ENCODE measurements at regions not wholly inside any gene's neighbourhood (a gene's known extent, or its start where the extent isn't known, plus 50 kb on each side); places are given as distances from the start of the nearest gene placed in this dataset.
A peak's percentile ranks its signal among the peaks of the same experiment; 100 is the strongest.
"Not testable (repeated sequence)": the region's sequence is repeated elsewhere in the genome, so short reads cannot be mapped to it uniquely, and the experiment has no call there.

DNA sequence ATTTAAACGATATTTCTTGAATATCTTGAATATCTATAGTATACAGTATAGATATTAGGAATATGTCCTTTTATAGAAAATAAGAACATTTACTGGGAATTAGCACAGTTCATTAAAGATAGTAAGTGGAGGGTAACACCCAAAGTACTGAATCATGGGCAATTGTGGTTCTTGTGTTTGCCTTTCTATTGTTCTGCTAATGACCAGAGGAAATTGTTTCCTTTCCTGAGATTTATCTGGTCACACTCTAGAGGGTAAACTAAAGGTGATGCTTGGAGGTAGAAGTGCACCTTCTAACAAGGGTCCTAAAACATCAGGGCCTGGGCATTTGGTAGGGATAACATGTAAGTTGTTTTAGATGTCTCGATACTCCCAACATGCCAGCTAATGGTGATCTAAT lies 241.3 kb upstream of the SFRP2 start:
- no peak for DNase-seq

DNA sequence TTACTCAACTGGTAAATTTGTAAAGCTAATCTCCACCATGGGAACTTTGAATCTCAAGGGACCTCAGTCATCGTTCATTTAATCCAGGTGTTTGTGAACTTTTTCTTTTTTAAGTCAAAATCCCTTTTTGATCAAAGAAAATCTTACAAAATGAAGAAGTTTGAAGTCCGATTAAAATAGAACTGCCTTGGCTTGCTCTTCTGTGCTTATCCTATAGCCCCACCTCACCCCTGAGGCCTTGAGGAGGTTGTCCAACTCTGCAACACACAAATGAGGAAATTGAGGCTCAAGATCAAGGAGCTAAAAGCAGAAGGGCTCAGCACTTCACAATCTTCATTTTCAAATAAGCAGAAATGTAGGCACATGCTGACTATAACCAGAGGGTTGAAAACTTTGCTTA lies 240.3 kb upstream of the SFRP2 start:
- DNase-seq: no peak

DNA sequence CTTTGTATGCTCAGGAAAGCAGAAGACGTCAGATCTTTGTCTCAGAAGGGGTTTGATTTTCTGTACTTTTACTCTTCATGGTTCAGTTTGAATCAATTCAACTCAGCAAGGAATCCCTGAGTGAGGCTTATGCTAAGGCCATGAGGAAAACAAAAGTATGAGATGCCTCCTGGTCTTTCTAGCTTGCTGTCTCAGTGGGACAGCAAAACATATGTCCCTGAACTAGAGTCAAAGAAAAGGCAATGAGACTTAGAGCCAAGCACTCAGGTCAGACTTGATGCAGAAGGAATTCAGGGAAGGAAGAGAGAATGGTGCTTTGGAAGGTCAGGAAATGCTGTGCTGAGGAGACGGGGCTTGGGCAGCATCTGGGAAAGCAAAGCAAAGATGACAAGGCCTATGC lies 236.2 kb upstream of the SFRP2 start:
- DNase-seq: no peak

DNA sequence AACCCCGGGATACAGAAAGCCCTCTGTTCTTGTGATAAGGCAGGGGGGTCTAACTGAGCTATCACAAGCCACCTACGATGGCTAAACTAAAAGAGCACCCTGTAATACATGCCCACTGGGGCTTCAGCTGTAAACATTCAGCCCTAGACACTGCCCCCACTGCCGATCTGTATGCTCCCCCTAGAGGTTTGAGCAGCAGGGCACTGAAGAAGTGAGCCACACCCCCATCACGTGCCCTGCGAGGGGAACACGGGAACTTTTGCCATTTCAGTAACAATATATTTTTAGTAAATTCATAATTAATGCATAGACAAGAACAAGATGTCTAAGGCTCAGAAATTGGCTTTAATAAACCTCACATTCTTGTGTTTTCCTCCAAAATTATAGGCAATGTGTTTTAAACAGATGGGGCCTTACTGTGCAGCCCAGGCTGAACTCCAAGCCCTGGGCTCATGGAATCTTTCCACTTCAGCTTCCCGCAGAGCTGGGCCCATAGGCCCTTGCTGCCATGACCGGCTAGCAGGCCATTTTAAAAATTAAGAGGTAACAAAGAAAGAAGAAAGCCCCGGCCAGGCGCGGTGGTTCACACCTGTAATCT lies 235.3 kb upstream of the SFRP2 start:
- no peak for DNase-seq

DNA sequence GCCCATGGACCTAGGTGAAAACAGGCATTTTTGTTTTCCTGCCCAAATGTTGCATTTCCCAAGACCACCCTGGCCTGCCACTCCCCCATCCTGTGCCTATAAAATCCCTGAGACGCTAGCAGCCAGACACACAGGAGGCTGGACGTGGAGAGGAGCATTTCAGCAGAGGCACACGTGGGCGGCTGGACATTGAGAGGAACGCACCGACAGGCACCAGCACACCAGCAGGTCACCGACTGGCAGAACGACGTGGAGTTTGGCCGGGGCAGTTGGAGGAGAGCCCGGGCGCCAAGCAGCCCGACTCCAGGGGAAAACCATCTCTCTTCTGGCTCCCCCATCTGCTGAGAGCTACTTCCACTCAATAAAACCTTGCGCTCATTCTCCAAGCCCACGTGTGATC lies 234.8 kb upstream of the SFRP2 start:
- DNase-seq: not testable (repeated sequence)

DNA sequence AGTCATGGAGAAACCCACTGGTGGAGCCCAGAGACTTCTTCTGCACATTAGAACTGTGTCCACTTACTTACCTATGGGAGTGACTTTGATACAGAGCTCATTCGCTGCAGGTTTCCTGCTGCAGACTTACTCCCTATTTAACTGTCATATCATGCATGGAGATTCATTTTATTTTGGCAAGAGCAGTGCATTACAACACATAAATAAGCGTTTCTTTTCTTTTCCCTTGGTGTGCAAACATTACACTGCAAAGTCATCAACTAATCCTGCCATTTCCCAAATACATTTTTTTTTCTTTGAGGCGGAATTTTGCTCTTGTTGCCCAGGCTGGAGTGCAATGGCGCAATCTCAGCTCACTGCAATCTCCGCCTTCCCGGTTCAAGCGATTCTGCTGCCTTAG lies 230.9 kb upstream of the SFRP2 start:
- no peak for DNase-seq

DNA sequence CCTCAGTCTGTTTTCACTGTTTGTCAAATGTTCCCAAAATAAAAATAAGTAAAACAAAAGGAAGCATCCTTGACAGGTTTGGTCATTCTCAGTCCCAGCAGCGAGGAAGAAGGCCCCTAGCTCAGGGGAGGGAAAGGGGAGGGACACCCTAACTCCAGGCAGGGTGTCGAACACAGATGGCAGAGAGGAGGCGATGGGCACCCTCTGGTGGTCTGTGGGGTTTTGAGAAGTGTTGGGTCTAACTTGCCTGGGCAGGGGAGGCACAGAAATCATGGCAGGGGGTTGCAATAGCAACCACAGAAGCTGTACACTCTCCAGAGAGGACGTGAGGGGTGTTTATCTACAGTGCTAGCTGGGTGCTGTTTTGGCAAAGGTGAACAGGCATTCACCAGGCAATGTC lies 229.8 kb upstream of the SFRP2 start:
- peak in 1 of 5 experiments; percentile 7 for DNase-seq

DNA sequence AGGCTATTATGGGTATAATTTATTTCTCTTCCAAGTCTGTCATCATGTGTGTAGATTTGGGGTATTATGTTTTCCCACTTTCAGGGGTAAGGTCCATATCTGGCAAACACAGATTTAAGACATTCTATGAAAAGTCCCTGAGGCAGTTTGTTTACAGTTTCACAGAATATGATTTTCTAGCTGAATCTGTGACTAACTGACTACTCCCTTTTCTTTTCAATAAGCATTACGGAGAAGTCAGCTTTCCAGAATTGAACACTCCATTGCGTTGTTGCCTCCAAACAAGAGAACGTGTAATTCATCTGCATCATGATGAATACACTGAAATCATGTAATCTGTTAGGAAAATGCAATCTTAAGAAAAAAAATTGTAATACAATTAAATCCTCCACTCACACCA lies 226.7 kb upstream of the SFRP2 start:
- no peak for DNase-seq

DNA sequence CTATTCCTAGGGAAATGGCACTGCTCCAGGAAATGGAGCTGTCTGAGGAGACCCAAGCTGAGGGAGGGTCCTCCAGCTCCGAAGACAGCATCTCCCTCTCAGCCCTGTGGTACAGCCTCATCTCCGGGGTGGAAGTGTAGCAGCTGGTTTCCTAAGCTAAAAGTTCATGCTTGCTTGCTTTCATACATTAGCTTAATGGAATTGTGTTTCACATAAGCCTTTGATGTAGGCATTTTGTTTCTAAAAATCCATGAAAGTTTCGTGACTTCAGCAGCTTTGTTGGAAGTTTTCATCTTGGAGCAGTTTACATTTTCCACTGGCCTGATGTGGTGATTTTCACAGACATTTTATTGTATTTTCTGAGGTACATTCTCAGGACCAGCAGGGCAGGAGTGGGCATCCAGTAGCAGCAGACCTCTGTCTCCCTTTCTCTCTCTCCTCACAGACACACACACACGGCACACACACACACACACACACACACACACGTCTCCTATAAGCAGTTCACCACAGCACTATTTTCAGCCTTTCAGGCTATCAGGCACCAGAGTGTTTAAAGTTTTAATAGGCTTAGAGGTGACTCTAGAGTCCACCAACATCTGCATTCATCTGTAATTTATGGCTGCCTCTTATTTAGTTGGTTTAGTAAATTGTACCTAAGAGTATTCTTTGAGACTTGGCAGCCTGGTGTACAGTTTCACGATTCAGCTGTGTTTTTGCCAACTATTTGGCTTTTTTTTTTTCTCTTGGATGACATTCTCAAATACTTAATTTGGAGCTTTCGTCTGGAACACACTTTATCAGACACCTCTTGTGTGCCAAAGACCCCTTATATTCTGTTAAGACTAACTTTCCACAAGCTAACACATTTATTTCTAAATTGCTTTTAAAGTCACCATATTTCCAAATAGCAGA lies 225.8 kb upstream of the SFRP2 start:
- no peak for DNase-seq

DNA sequence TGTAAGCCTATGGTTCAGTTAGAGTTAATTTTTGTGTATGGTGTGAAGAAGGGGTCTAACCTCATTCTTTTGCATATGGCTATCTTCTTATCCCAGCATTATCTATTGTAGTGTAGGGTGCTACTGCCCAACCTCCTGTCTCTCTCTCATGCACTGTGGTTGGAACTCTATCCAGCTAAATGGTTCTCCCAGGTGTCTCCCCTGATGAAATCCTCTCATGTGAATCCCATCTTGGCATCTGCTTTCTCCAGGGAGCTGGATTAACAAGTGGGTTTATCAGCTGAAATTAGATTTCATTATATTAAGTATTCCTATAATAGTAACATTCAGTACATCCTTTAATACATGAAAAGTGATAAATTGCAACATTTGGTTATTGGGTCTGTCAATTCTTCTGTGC lies 224.7 kb upstream of the SFRP2 start:
- DNase-seq: no peak

DNA sequence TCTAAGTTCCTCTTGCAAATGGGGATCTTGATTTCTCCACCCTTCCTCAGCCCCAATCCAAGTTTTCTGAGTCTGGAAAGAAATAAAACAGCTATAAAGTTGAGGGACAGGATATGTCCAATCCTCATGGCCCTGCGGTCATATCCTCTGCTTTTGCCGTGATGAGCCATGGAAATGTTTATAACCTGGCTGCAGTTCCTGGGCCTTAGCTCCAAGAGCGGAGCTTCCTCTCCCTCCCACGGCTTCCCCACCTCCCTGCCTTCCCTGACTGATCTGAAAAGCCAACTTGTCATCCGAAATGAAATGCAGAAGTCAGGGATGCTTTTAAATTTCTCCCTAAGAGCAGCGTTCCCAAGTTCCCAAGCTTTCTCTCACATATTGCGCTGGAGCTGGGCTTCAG lies 221.5 kb upstream of the SFRP2 start:
- no peak for DNase-seq

DNA sequence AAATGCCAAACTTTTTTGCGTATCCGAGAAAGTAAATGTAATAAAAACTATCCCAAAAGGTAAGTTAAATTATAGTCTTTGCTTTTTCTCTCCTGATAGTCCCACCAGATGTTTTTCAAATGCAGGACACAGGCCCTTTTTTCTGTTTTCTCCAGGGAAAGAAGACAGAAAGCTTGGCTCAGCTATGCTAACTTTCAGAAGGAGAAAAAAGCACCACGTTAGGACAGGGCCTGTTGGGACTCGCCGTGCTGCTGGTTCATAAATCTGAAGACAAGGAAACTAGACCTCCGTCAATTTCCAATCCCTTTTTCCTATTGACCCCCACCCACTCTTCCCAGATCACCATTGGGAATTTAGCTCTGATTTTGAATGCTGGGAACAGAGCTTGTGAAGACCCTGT lies 220.9 kb upstream of the SFRP2 start:
- no peak for DNase-seq

DNA sequence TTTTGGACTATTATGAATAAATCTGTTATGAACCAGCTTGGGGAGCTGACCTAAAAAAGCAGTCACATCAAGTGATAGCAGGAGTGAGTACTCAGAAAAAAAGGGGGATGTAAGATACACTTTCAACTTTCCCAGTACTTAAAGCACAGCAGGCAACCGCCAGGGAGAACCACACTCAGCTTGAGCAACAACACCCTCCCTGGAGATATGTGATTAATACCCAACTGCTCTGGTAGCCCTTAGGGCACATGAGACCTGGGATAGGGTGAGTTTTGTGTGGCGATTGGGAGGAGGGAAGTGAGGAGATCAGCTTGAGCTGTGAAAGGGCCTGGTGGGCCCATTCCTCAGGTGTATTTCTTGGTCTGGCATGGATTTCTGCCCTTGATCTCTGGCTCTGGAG lies 220.3 kb upstream of the SFRP2 start:
- no peak for DNase-seq

DNA sequence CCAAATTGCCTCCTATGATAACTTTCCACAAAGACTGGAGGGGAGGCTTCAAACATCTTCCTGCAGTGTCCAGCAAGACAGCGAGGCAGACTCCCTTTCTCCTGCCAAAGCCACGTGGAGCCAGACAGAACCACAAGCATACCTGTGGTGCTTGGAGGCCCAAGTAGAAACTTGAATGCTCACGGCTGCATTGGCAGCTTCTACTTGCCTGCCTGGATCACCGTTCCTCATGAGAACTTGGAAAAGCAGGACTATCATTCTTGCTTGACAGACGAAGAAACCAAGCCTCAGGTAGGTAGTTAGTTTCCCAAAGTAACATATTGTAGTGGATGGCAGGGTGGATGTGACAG lies 216.3 kb upstream of the SFRP2 start:
- no peak for DNase-seq

DNA sequence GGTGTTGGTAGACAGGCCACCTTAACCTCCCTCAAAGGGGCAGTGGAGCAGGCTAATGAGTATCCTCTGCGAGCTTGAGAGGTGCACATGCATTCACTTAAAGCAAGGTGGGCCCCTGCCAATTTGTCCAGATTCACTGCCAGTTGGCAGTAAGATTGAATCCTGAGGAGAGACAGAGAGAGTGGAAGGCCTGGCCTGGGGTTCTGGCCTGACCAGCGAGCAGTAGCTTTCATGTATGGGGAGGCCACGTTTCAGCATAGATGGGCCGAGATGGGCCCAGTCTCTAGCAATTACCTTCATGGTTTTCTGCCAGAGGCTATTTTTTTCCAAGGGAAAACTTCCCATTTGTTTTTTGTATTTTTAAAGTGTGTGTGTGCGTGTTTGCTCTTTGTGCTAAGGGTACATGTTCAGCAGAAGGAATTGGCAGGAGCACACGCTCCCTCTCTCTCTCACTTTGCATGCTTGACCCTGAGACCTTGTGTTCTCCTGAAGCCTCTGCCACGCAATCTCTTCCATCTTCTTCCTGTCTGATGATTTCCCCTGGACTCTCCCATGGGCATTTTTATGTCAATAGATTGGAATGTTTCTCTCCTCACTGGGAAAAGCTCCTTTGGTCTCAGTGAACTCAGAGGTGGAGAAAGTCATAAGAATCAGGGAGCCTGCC lies 215.8 kb upstream of the SFRP2 start:
- no peak for DNase-seq

DNA sequence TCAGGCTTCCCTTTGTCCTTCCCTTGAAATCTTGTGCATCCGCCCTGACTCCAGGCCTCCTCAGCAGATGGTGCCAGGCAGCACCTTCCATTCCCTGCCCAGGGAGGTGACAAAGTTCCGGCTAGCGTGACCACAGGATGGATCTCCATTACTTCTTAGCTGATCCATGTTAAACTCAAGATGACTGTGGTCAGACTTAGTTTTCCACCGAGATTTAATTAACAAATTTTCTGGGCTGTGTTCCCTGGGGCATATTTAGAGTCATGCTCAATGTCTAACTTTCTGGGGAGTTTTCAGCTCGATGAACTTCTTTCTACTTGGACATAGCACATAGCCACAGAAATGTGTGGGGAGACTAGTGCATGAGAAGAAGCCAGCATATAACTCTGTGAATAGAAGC lies 215.1 kb upstream of the SFRP2 start:
- DNase-seq: no peak

DNA sequence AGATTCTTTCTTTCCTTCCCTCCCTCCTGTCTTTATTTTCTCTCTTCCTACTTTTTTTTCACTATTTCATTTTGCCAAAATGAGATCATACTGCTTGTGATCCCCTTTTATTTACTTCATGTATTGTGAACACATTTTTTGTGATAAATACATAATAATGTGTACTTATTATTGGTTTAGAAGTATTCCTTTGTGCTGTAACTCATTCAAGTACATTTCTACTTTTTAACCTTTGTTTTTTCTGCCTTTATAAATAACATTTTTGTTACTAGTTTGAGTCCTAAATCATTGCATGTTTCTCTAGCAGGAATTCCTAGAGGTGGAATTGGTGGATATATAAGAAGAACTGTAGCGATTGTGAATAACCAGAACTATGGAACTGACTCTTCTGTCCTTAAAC lies 214.5 kb upstream of the SFRP2 start:
- no peak for DNase-seq

DNA sequence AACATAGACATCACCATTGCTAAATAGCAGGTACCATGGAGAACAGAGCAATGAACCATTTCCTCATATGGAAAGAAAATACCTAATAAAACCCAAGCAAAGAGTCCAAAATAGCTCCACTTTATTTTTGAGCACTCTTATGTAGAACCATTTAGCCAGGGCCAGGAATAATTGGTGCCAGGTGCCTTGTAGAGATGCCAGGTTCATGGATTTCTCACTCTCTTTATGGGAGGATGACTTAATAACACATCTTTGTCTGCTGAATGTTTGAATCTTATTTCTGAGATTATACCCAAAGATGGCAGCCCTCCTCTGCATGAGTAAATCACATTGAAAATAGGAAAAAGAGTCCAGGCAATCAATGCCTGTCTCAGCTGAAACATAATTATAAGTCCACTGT lies 212.3 kb upstream of the SFRP2 start:
- no peak for DNase-seq

DNA sequence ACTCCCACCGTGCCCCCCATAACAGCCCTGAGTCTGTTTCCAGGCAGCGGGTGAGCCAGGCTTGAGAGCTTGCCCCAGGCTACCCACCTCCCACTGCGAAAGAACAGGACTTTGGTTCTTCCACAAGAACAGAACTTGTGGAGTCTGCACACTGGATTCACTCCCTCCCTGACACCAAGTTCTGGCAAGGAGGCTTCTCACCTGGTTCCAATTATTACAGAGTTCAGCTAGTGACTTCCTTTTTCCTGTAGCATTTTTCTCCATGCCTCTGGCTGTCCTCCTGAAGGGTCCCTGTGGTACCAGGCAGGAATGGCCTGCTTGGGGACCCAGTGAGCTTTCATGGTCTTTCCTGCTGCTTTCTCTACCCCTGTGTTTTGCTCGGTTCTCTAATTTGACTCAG lies 208.6 kb upstream of the SFRP2 start:
- DNase-seq: no peak

DNA sequence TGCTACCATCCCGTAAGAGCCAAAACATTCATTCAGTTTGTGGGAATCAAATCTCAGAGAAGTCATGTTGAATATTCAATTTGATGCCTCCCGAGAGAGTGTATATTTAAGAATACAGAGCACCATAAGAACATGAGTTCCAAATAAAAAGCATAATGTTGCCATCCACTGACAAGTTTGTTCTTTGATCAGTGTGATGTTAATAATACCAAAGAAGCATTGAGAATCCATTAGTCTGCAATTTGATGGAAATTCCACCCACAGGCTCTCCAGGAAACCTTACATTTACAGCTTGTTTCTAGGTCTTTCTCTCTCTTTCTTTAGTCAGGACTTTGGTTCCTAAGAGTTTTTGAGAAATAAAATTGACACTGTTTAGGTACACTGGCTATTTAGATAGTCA lies 200.6 kb upstream of the SFRP2 start:
- DNase-seq: no peak

DNA sequence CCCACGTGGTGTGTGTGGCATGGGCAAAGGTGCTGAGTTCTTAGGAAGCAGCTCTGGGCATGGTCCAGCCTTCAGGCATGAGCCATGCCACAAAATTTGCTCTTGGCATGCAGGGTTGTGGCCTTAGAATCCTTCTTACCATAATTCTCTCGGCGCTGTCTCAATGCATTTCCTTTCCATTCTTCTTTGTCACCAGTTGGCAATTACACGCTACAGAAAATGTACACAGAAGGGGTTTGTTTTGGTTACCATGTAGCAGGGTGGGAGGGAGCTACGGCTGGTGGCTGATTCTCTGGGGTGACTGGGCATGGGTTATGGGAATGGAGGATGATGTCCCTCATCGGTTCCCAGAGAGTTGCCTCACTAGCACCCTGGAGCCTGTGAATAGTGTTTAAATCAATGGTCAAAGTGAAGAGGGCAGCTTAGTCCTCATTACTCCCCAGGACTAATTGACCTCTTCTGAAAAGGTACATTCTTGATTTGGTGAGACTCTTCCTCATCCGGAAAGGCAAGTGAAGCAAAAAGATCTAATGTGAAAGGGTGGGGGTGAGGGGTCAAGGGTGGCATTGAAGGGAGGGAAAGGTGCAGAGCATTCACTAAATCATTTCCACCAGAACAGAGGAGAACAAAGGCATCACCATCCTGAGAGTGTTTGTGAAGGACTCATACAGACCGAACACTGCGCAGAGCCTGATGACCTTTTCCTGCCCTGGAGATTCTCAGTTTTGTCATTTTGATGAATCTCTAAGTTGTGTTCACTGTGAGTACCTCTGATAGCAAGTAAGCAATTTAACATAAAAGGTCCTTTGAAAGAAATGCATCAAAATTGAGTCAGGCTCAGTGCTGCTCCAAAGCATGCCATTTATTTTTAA lies 199.8 kb upstream of the SFRP2 start:
- DNase-seq: no peak

DNA sequence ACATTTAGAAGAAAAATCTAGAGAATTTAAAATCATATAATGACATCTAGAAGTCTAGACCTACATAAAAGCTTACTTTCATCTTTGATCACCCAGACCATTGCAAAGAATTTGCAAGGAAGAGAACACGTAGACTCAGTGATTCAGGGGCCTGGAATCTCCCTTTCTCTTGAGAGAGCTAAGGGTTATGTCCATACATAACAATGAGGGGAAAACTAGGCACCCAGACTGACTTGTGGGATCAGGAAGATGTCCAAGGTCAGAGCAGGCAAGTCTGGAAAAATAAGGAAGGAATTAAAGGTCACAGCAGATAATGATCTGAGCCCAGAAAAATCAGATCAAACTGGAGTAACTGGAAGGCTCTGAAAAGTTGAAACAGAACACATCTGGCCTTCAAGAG lies 198.4 kb upstream of the SFRP2 start:
- no peak for DNase-seq

DNA sequence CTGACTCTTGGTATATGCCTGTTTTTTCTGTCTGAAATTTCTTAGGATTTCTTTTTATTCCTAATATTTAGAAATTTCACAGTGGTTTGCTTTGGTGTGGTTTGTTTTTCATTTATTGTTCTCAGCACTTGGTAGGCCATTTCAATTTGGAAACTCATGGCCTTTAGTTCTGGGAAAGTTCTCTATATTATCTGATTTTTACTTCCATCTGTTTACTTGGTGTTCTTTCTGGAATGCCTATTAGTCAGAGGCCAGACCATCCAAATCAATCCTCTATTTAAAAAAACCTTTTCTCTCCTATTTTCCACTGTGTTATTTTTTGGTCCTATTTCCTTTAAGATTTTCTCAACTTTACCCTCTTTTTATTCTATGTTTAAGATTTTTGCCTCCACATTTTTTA lies 188.1 kb upstream of the SFRP2 start:
- DNase-seq: no peak

Measured in T-helper 2 cell (primary cell).